Muscle of leg (tissue), 3 donors: ENCODE measurements at regions not wholly inside any gene's neighbourhood (a gene's known extent, or its start where the extent isn't known, plus 50 kb on each side); places are given as distances from the start of the nearest gene placed in this dataset.
"Not testable (repeated sequence)": the region's sequence is repeated elsewhere in the genome, so short reads cannot be mapped to it uniquely, and the experiment has no call there.

Source experiments
- DNase-seq: peaks from one replicate; pipeline ENCODE4 v3.0.0; 2013
- H3K27ac ChIP-seq: one replicate; pipeline ENCODE4 v1.5.1; 2013; ENCODE audit warnings: mild to moderate bottlenecking, low read length, control low read depth
- H3K27me3 ChIP-seq: one replicate; pipeline ENCODE4 v1.6.1; 2013; ENCODE audit warnings: low read length; ENCODE audit not compliant: control insufficient read depth, insufficient read depth
- H3K36me3 ChIP-seq: one replicate; pipeline ENCODE4 v1.6.1; 2013; ENCODE audit warnings: low read length; ENCODE audit not compliant: control insufficient read depth, insufficient read depth
- H3K4me1 ChIP-seq: one replicate; pipeline ENCODE4 v1.6.1; 2013; ENCODE audit warnings: low read length; ENCODE audit not compliant: control insufficient read depth, insufficient read depth
- H3K4me3 ChIP-seq: one replicate; pipeline ENCODE4 v1.5.1; 2013; ENCODE audit warnings: low read length, control low read depth
- H3K9me3 ChIP-seq: replicated peaks from 2 replicates; pipeline ENCODE4 v1.6.1; 2013; ENCODE audit warnings: low read depth, low read length; ENCODE audit not compliant: control insufficient read depth
- WGBS: methylation state at CpG from one replicate; pipeline ENCODE4 v1.1.5; 2013; ENCODE audit warnings: missing lambda C conversion rate; ENCODE audit not compliant: insufficient coverage; 5-methylcytosine and 5-hydroxymethylcytosine counted together

DNA sequence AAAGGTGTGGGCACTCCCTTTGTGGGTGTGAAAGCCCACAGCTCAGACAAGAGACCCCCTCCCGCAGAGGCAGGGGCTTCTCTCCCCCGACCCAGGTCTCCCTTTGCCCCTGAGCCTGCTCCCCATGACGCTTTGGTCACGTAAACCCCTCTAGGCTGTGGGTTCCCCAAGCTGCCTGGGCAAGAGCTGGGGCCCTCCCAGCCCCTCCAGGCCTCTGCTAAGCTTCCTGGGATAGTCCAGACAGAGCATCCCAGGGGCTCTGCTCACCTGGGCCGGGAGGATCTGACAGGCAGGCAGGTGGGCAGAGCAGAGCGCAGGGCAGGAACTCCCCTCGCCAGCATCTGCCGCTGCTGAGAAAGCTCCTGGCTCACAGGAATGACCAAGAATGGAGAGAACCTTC lies 177.3 kb downstream of the BANP start:
- Histone ChIP-seq H3K27ac (no peak overlapping the region), H3K9me3 (no peaks in the 10 kb centered on the region), H3K36me3 (no peaks in the 10 kb centered on the region), H3K4me3 (no peak overlapping the region), H3K27me3 (peaks cover 16% of the 10 kb centered on the region), H3K4me1 (peaks cover 9% of the 10 kb centered on the region)
- DNase-seq = no peak
- WGBS = 87% methylated on average over 6 of the region's 8 CpGs

GRCh38 chr16:88129133-88129532 lies 177.9 kb downstream of the BANP start:
- not testable (repeated sequence) for DNase-seq
- peaks cover 12% of the 10 kb centered on the region for H3K4me1 ChIP-seq
- WGBS = 94% methylated on average over 9 of the region's 13 CpGs

DNA sequence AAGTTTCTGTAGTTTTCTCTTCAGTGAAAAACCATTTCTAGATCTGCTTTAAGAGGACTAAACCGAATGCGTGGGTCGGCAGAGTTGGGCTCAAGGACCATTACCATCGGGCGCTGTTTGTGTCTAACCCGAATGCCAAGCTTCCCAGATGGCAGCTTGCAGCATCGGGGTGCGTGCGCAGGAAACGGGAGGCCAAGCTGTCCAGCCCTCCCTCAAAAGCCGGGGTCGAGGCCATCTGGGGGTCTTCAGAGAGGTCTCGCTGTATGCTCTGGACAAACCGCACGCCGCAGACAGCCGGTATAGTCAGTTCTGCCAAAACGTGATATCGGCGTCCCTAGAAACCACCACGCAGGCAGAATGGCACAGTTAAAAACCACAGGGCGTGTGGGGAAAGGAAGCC lies 178.8 kb downstream of the BANP start:
- no peak for DNase-seq
- Histone ChIP-seq H3K9me3 (no peaks in the 10 kb centered on the region), H3K27ac (no peak overlapping the region), H3K4me3 (no peak overlapping the region), H3K4me1 (peaks cover 19% of the 10 kb centered on the region), H3K36me3 (no peaks in the 10 kb centered on the region), H3K27me3 (peaks cover 16% of the 10 kb centered on the region)
- WGBS = 96% methylated on average over 22 of the region's 22 CpGs

More at GRCh38 chr16:88129133-88129532, 177.9 kb downstream of the BANP start:
- not testable (repeated sequence) for H3K9me3 ChIP-seq, H3K36me3 ChIP-seq, H3K27ac ChIP-seq, H3K4me3 ChIP-seq
- H3K27me3 ChIP-seq = peaks cover 16% of the 10 kb centered on the region

DNA sequence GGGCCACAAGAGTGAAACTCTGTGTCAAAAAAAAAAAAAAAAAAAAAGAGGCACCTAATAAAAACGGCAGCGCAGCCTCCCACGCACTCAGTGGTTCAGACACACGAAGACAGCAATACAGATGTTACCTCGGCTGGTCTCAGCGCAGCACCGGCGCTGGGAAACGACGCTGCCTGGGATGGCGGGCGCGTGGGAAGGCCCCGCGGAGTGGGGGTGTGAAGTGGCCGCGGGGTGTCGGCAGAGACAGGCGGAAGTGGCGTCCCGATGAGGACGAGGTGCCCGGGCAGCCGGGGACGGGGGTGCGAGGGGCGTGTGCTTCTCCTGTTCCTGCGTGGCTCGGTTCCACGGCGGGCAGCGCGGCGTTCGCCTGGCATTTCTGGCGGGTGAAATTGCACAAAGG lies 179.4 kb downstream of the BANP start:
- Histone ChIP-seq H3K27me3 (peaks cover 16% of the 10 kb centered on the region), H3K27ac (no peak overlapping the region), H3K36me3 (no peaks in the 10 kb centered on the region), H3K9me3 (no peaks in the 10 kb centered on the region), H3K4me3 (no peak overlapping the region), H3K4me1 (peaks cover 24% of the 10 kb centered on the region)
- DNase-seq = no peak
- 95% methylated on average over 33 of the region's 36 CpGs for WGBS

GRCh38 chr16:88131256-88131655 lies 180.0 kb downstream of the BANP start:
- H3K4me1 ChIP-seq = peaks cover 28% of the 10 kb centered on the region
- DNase-seq = no peak
- no peak overlapping the region for H3K4me3 ChIP-seq
- H3K9me3 ChIP-seq = no peaks in the 10 kb centered on the region
- 78% methylated on average over 14 of the region's 15 CpGs for WGBS
- H3K36me3 ChIP-seq = no peaks in the 10 kb centered on the region
- H3K27me3 ChIP-seq = peaks cover 16% of the 10 kb centered on the region
- H3K27ac ChIP-seq = no peak overlapping the region

- H3K27me3 ChIP-seq = peaks cover 16% of the 10 kb centered on the region
- WGBS = 91% methylated on average over 22 of the region's 26 CpGs
- no peak overlapping the region for H3K4me3 ChIP-seq
- H3K27ac ChIP-seq = no peak overlapping the region
- no peaks in the 10 kb centered on the region for H3K9me3 ChIP-seq
- H3K36me3 ChIP-seq = no peaks in the 10 kb centered on the region
- no peak for DNase-seq
- peaks cover 35% of the 10 kb centered on the region for H3K4me1 ChIP-seq
These were observed 180.7 kb downstream of the BANP start for GRCh38 chr16:88131966-88132365.

- WGBS = 67% methylated on average over 19 of the region's 27 CpGs
- Histone ChIP-seq H3K9me3 (no peaks in the 10 kb centered on the region), H3K4me1 (peaks cover 36% of the 10 kb centered on the region), H3K36me3 (no peaks in the 10 kb centered on the region), H3K4me3 (no peak overlapping the region), H3K27me3 (peaks cover 16% of the 10 kb centered on the region), H3K27ac (no peak overlapping the region)
- DNase-seq = no peak
These were observed 181.7 kb downstream of the BANP start for GRCh38 chr16:88132836-88133506.

- H3K9me3 ChIP-seq = no peaks in the 10 kb centered on the region
- H3K27me3 ChIP-seq = peaks cover 16% of the 10 kb centered on the region
- no peak for DNase-seq
- WGBS = no CpG with 5 or more reads among the region's 4 CpGs
- peaks cover 36% of the 10 kb centered on the region for H3K4me1 ChIP-seq
- H3K36me3 ChIP-seq = no peaks in the 10 kb centered on the region
- H3K27ac ChIP-seq = no peak overlapping the region
- H3K4me3 ChIP-seq = no peak overlapping the region
These were observed 182.2 kb downstream of the BANP start for GRCh38 chr16:88133507-88133843.

DNA sequence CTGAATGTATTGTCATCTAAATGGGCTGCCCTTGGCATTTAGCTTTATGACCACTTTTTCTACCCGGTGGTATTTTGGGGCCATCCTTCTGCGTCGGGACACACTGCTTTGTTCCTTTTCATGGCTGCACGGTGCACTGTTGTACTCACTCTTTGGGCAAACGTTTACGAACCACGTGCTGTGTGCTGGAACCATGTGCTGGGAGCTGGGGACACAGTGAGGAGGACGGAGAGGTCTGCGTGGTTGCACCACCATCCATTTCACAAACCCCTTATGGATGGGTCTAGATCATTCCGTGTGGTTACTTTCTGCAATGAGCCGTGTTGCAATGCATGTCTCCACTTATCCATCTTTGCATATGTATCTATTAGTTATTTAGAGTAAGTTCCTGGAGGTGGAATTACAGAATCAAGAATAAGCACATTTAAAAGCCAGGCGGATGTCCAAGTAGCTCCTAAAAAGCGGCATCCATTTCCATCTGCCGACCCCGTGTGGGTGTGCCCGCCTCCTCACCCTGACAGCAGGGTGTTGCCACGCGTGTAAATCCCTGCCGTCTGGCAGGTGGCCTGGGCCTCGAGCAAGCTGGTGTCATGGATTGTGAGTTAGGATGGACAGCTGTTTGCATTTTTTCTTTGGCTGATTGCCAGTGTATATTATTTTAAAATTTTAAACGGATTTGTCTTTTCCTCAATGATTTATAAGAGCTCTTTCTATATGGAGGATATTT lies 183.1 kb downstream of the BANP start:
- Histone ChIP-seq H3K4me1 (peaks cover 36% of the 10 kb centered on the region), H3K27me3 (peaks cover 16% of the 10 kb centered on the region)
- not testable (repeated sequence) for DNase-seq, H3K4me3 ChIP-seq, H3K27ac ChIP-seq, H3K9me3 ChIP-seq, H3K36me3 ChIP-seq
- 100% methylated on average over 1 of the region's 21 CpGs for WGBS

DNA sequence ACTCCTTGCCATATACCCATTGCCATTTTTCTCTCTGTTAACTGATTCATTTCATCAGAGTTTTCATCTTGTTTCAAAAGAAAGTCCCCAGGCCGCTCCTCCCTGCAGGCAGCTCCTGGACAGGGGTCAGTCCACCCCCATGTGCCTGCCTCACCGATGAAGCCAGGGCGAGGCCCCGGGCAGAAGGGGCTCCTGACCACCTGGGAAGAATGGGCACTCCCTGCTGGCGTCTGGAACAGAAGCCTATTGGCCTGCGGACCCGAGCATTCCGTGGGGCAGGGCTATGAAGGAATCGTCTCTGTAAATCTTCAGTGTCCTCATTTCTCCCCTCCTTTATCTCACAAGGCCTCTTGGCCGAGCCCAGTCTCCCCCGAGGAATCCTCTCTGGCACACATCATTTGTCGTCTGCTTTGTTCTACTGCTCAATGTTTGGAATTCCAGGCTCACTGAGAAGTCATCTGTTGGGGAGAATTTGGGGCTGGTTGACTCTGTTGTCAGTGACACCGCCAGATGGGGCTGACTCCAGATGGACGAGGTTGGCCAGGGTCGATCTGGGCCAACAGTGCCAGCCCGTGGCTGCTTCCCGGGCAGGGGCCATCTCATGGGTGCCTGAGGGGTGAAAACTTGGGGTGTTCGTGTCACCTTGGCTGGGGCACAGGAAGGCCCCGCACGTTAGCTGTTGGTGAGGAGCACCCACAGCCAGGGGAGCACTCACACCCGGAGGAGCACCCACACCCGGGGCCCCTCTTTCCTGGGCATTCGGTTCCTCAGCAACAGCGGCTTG lies 183.9 kb downstream of the BANP start:
- H3K27ac ChIP-seq, DNase-seq, H3K9me3 ChIP-seq, H3K36me3 ChIP-seq, H3K4me3 ChIP-seq: not testable (repeated sequence)
- H3K27me3 ChIP-seq = peaks cover 16% of the 10 kb centered on the region
- WGBS = 70% methylated on average over 11 of the region's 24 CpGs
- peaks cover 36% of the 10 kb centered on the region for H3K4me1 ChIP-seq
